ENCODE measurements at regions not wholly inside any gene's neighbourhood (a gene's known extent, or its start where the extent isn't known, plus 50 kb on each side); places are given as distances from the start of the nearest gene placed in this dataset.
A peak's percentile ranks its signal among the peaks of the same experiment; 100 is the strongest.

- H3K4me1 ChIP-seq = no peaks in the 10 kb centered on the region
- H3K27ac ChIP-seq (replicated peaks in 1 of 4) = no peak overlapping the region
- intact Hi-C loops (cut with DNase I) = no loop called here
- H3K36me3 ChIP-seq = no peaks in the 10 kb centered on the region
- TF ChIP-seq CTCF (IDR thresholded peaks at IDR 0.05) (no peak), EP300 (IDR thresholded peaks at IDR 0.05) (no peak), POLR2AphosphoS5 (IDR thresholded peaks at IDR 0.05) (no peak), POLR2A (IDR thresholded peaks at IDR 0.05; ENCODE audit: low read depth) (no peak)
- no peaks in the 10 kb centered on the region for H3K27me3 ChIP-seq
- DNase-seq (ENCODE audit: extremely low spot score) = no peak
- WGBS = 95% methylated on average over 1 of the region's 1 CpG
- no peak overlapping the region for H3K4me3 ChIP-seq
- H3K9me3 ChIP-seq = peaks cover 0 to 14% (median 8%) of the 10 kb centered on the region in 4 donors
Observed at GRCh38 chr3:178284181-178284580, 252.1 kb upstream of the KCNMB2 start.

GRCh38 chr3:178288074-178288473, 248.2 kb upstream of the KCNMB2 start:
- Histone ChIP-seq H3K4me1 (no peaks in the 10 kb centered on the region), H3K27me3 (no peaks in the 10 kb centered on the region), H3K4me3 (no peak overlapping the region), H3K9me3 (no peaks in the 10 kb centered on the region), H3K27ac (replicated peaks in 1 of 4) (no peak overlapping the region), H3K36me3 (no peaks in the 10 kb centered on the region)
- 92% methylated on average over 5 of the region's 5 CpGs for WGBS
- intact Hi-C loops (cut with DNase I) = no loop called here
- TF ChIP-seq CTCF (IDR thresholded peaks at IDR 0.05) (no peak), POLR2AphosphoS5 (IDR thresholded peaks at IDR 0.05) (no peak), POLR2A (IDR thresholded peaks at IDR 0.05; ENCODE audit: low read depth) (no peak), EP300 (IDR thresholded peaks at IDR 0.05) (no peak)
- DNase-seq (ENCODE audit: extremely low spot score) = no peak

- TF ChIP-seq POLR2AphosphoS5 (IDR thresholded peaks at IDR 0.05) (peak in 1 of 2 donors; percentile 24), CTCF (IDR thresholded peaks at IDR 0.05) (no peak)
- WGBS = 34% methylated on average over 6 of the region's 6 CpGs
- Histone ChIP-seq H3K4me3 (no peak overlapping the region), H3K9me3 (no peaks in the 10 kb centered on the region), H3K4me1 (no peaks in the 10 kb centered on the region), H3K27ac (replicated peaks in 1 of 4) (peak overlapping the region in 2 of 4 donors; percentile 21 to 34), H3K27me3 (no peaks in the 10 kb centered on the region), H3K36me3 (no peaks in the 10 kb centered on the region)
- no peak for DNase-seq (ENCODE audit: extremely low spot score)
- intact Hi-C loops (cut with DNase I) = no loop called here
Observed at GRCh38 chr3:178289544-178290160, 246.6 kb upstream of the KCNMB2 start.

GRCh38 chr3:178291574-178292370, 244.5 kb upstream of the KCNMB2 start:
- WGBS = 72% methylated on average over 7 of the region's 7 CpGs
- Histone ChIP-seq H3K27me3 (no peaks in the 10 kb centered on the region), H3K4me1 (no peaks in the 10 kb centered on the region), H3K9me3 (no peaks in the 10 kb centered on the region), H3K4me3 (no peak overlapping the region), H3K27ac (replicated peaks in 1 of 4) (no peak overlapping the region), H3K36me3 (no peaks in the 10 kb centered on the region)
- intact Hi-C loops (cut with DNase I) = no loop called here
- DNase-seq (ENCODE audit: extremely low spot score) = no peak
- TF ChIP-seq CTCF (IDR thresholded peaks at IDR 0.05) = no peak
- no peak for TF ChIP-seq POLR2A (IDR thresholded peaks at IDR 0.05; ENCODE audit: low read depth)
- TF ChIP-seq POLR2AphosphoS5 (IDR thresholded peaks at IDR 0.05) = no peak
- no peak for TF ChIP-seq EP300 (IDR thresholded peaks at IDR 0.05)
